ENCODE measurements at regions not wholly inside any gene's neighbourhood (a gene's known extent, or its start where the extent isn't known, plus 50 kb on each side); places are given as distances from the start of the nearest gene placed in this dataset.
"Not testable (repeated sequence)": the region's sequence is repeated elsewhere in the genome, so short reads cannot be mapped to it uniquely, and the experiment has no call there.

DNA sequence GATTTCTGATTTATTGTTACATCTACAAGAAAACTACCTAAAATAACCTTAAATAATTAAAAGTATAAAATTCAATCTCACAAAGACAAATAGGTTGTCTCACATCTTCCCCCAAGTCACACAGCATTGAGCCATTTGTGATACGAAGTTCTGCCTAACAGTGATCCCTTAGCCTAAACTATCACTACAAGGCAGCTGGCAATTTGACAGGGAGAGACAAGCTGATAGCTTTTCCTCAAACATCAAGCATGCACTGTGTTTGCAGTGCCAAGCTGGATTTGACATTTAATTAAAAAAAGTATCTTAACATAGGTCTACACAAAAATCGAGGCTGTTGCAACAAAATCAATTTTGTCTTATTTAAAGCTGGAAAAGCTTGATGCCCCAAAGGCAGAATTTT lies 464.7 kb upstream of the TRAM1L1 start:
- DNase-seq (ENCODE audit: low read depth), result no peak

- peak; percentile 21 for DNase-seq (ENCODE audit: low read depth)
These were observed 474.0 kb upstream of the NDST3 start for GRCh38 chr4:117560329-117560728.

- DNase-seq (ENCODE audit: low read depth), result no peak
These were observed 460.2 kb upstream of the NDST3 start for GRCh38 chr4:117574085-117574484.

- no peak for DNase-seq (ENCODE audit: low read depth)
These were observed 458.4 kb upstream of the NDST3 start for GRCh38 chr4:117575850-117576249.

GRCh38 chr4:117577686-117578311 lies 456.5 kb upstream of the NDST3 start:
- no peak for DNase-seq (ENCODE audit: low read depth)

DNA sequence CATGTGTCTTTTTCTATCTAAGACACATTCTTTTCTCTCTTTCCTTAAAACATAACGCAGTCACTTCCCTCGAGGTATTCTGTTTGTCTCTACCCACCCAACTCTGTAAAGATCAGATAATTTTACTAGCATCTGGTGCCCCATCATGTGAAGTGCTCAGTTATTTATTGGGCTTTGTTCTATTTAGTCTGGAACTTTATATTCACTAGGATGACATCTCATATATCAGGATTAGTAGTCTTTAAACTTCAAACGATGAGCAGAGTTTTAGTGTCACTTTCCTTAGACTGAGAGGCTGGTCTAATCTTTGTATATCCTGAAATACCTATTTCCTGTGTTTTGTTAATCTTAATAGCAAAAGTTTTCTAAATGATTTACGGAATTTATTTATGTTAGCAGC lies 445.5 kb upstream of the NDST3 start:
- DNase-seq (ENCODE audit: low read depth), result no peak

DNA sequence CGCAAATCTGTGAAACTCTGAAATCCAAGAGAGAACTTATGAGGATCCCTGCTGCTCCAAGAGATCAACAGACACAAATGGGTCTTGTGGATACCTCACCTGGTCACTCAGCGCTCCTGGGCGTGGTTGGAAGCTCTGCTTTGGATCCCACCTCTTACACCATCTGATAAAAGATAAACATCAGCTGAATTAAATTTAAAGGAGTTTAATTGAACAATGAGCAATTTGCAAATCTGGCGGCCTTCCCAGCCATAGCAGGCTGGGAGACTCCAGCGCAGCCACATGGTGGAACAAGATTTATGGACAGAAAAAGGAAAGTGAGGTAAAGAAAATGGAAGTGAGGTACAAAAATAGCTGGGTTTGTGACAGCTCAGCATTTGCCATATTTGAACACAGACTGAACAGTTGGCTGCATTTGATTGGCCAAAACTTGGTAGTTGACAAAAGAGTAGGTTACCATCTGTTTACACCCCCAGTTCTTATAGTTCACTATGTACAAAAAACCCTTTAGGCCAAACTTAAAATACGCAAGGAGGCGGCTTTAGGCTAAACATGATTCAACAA lies 437.3 kb upstream of the NDST3 start:
- no peak for DNase-seq (ENCODE audit: low read depth)

GRCh38 chr4:117599393-117599792 lies 434.9 kb upstream of the NDST3 start:
- not testable (repeated sequence) for DNase-seq (ENCODE audit: low read depth)

GRCh38 chr4:117600936-117601335 lies 433.4 kb upstream of the NDST3 start:
- not testable (repeated sequence) for DNase-seq (ENCODE audit: low read depth)

DNA sequence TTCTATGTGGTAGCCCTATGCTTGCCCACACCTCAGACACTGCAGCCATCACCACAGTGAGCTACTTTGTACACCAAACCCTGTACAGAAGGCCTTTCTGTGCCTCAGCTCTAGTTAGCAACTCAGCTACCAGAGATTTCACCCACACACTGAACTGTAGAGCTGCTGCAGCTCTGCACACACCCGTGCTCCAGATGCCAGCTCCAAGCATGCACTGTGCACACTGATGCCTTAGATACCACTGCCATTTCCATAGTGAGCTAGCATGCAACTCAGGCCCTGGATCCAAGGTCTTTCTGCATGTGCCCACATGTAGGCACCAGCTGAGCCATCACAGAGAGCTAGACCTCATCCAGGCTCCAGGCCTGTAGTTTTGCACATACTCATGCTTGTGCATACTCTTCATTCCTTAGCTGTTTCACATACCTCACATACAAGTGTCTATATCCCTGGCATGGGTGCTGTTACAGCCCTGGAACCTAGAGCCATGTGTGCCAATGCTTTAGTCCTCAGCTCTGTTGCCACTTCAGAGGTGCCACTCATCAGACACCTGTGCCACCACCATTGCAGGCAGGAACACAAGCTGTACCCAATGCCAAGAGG lies 423.5 kb upstream of the NDST3 start:
- no peak for DNase-seq (ENCODE audit: low read depth)

DNA sequence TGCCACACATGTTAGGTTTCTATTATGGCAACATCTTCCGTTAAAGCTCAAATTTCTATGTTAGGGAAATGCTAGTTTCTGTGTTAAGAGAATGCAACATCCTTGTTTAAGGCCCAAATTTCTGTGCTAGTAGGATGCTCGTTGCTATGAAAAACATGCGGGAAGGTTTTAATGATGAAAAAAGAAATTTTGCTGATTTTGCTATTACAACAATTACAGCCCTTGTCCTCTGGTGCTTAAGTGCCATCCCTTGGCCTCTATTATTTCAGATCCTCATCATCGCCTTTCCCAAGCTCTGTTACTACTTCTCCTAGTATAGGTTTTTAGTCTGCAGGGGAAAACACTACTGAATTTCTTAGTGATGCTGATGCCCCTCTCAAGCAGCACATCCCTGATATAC lies 412.6 kb upstream of the NDST3 start:
- no peak for DNase-seq (ENCODE audit: low read depth)

- no peak for DNase-seq (ENCODE audit: low read depth)
These were observed 411.0 kb upstream of the NDST3 start for GRCh38 chr4:117623326-117623725.

GRCh38 chr4:117626664-117627063 lies 407.6 kb upstream of the NDST3 start:
- DNase-seq (ENCODE audit: low read depth), result no peak

DNA sequence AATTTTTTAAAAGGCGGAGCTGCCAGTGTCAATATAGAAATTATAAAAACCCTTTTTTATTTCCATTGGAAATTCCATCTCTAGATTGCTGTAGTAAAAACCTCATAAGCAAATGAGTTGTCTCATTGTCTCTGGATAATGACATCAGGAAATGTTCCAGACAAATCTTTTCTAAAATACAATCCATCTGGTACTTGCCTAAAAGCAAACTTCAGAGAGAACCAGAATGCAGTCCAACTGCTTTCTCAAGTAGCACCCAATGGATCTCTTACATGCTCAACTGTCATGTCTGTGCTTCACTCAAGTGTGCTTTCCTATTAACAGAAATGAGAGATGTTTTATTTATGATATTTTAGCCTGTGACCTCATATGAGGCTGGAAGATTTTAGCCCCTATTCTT lies 399.6 kb upstream of the NDST3 start:
- DNase-seq (ENCODE audit: low read depth), result no peak

DNA sequence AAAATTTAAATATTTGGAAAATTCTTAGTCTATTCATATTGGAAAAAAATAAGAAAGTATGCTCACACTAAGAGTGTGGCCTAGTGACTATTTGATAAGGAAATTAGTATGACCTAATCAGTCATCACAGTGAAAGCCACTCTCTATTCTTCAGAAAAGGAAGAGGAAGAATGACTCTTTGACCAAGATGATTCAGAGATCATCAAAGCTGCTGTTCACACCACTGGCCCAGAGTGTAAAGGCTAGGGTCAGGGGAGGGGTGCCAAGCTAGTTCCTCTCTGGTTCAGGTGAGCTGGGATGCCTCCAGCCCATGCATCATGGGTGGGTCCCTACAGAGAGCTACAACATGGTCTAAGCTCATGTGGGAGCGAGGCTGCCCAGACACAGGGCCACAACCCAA lies 396.9 kb upstream of the NDST3 start:
- no peak for DNase-seq (ENCODE audit: low read depth)

- no peak for DNase-seq (ENCODE audit: low read depth)
These were observed 393.4 kb upstream of the NDST3 start for GRCh38 chr4:117640836-117641235.

DNA sequence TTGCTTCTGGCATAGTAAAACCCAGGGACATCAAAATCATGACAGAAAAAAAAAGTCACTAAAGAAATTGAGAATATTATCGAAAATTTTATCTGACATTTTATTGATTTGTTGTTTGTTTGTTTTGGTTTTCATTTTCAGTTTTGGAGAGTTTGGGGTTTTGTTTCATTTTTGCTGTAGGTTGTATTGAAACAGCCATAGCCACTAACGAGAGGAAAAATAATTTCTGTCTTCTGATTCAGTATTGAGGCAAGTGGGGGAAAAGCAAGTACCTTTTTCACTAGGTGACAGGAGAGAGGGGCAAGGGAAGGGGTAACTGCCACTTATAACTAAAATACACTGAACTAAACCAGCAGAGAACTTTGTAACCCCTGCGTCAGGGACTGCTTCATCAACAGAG lies 392.8 kb upstream of the NDST3 start:
- no peak for DNase-seq (ENCODE audit: low read depth)

GRCh38 chr4:117654079-117654478 lies 380.2 kb upstream of the NDST3 start:
- DNase-seq (ENCODE audit: low read depth), result no peak

DNA sequence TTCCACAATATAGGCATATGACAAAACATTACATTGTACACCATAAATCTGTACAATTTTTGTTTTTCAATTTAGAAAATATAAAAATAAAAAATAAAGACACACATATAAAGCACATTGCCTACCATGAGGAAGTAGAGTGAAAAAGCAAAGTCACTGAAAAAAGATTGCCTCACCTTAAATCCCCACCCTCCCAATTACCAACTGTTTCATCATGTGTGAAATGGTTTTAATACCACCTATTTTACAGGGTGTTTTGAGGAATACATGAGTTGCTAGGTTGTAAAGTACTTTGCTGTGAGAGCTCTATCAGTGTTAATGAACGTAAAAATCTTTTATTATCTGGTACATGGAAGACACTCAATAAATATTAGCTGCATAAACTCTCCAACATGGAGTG lies 373.6 kb upstream of the NDST3 start:
- no peak for DNase-seq (ENCODE audit: low read depth)

DNA sequence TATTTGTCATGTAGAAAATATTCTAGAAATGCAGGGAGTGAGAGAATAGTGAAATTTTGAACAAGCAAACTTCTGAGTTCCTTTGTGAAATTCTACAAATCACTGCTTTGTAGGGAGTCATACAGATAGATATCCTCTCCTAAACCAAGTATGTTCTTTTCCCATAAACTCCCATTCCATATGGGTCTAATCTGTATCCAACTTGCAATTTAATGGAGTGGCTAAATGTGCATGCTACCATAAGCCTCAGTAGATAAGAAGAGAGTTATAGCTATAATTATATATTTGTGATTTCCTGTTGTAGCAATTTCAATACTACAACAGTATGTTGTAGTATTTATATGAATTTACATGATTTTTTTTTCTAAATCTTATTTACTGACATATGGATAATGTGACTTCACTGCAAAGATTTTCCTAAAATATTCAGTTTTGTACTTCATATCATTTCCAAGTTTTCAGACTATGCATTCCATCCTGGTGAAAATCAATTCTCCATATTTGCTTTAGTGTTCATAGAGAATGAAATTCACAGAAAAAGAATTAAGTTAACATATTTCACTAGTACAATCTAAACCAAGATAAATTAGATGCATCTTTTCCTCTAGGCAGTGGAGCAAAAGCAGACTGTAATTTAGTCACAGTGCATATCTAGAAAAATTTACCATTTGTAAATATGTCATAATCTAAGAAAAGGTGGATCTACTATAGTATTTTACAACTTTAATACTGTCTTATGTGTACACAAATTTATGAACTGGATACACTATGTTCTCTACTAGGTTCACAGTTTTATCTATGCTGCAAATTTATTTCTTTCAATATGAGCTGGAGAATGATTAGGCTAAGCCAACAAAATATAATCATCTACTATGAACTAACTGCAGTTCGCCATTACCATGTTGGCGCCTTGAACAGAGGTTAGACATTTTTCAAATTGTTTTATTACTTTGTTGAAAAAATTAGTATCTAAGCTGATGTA lies 372.9 kb upstream of the NDST3 start:
- DNase-seq (ENCODE audit: low read depth), result no peak

GRCh38 chr4:117664706-117665444 lies 369.4 kb upstream of the NDST3 start:
- DNase-seq (ENCODE audit: low read depth), result no peak

- no peak for DNase-seq (ENCODE audit: low read depth)
These were observed 358.1 kb upstream of the NDST3 start for GRCh38 chr4:117676153-117676552.
